ENCODE measurements at regions not wholly inside any gene's neighbourhood (a gene's known extent, or its start where the extent isn't known, plus 50 kb on each side); places are given as distances from the start of the nearest gene placed in this dataset.

DNA sequence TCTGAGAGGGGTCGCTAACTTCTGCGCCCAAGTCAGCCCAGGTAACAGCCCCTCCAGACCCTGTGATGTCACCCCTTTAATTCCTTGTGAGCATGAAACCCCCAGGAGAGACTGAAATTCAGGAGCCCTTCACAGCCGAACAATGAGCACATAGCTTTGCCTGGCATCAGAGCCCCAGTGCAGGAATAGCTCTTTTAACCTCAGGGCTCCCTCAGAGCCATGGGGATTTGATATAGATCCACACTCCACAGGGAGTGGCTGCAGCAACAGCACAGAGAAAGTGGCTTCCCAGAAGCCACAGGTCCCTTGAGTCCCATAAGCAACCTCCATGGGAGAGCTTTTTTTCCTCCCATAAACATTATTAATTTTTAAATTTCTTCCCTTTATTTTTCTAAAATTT is 150.0 kb upstream of the MARCKS start:
- Histone ChIP-seq H3K27ac (no peak overlapping the region), H3K27me3 (no peaks in the 10 kb centered on the region), H3K4me1 (ENCODE audit: insufficient read depth) (no peaks in the 10 kb centered on the region), H3K4me3 (no peak overlapping the region), H3K36me3 (no peaks in the 10 kb centered on the region), H3K9me3 (no peaks in the 10 kb centered on the region)
- intact Hi-C loops (cut with DNase I): no loop called here
- WGBS, 3 donors: 89 to 91% (median 90%) methylated on average over 3 of the region's 3 CpGs
- TF ChIP-seq EP300 (IDR thresholded peaks at IDR 0.05) (no peak), POLR2A (IDR thresholded peaks at IDR 0.05) (no peak)
- TF ChIP-seq, protein P1, sequence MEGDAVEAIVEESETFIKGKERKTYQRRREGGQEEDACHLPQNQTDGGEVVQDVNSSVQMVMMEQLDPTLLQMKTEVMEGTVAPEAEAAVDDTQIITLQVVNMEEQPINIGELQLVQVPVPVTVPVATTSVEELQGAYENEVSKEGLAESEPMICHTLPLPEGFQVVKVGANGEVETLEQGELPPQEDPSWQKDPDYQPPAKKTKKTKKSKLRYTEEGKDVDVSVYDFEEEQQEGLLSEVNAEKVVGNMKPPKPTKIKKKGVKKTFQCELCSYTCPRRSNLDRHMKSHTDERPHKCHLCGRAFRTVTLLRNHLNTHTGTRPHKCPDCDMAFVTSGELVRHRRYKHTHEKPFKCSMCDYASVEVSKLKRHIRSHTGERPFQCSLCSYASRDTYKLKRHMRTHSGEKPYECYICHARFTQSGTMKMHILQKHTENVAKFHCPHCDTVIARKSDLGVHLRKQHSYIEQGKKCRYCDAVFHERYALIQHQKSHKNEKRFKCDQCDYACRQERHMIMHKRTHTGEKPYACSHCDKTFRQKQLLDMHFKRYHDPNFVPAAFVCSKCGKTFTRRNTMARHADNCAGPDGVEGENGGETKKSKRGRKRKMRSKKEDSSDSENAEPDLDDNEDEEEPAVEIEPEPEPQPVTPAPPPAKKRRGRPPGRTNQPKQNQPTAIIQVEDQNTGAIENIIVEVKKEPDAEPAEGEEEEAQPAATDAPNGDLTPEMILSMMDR (IDR thresholded peaks at IDR 0.05): no peak
- no peak for DNase-seq

DNA sequence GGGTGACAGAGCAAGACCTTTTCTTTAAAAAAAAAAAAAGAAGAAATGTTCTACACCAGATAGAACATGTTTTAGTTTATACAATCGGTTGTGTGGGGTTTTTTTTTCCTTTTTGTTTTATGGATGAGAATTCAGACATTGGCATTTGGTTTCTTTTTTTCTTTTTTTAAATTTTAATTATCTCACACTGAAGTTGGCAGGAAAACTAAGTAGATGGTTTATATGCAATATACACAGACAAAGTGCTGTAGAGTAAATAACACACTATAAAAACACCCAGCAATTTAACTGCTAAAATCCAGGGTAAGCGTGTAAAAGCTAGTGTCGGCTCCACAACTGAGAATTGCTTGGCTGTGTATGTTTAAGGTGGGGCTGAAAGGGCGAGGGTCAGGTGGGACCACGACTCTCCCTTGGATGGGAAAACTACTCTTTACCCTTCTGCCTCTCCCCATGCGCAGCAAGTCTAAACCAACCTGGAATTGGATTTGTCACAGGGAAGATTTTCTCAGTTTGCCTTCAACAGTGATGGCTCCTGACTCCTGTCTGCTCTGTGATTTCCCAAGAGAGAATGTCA is 147.1 kb upstream of the MARCKS start:
- H3K27me3 ChIP-seq: no peaks in the 10 kb centered on the region
- H3K9me3 ChIP-seq: no peaks in the 10 kb centered on the region
- 73 to 76% (median 74%) methylated on average over 6 of the region's 6 CpGs for WGBS, 3 donors
- intact Hi-C loops (cut with DNase I): no loop called here
- H3K4me3 ChIP-seq: no peak overlapping the region
- TF ChIP-seq POLR2A (IDR thresholded peaks at IDR 0.05) (no peak), EP300 (IDR thresholded peaks at IDR 0.05) (no peak)
- TF ChIP-seq, protein P1 (IDR thresholded peaks at IDR 0.05): no peak
- H3K27ac ChIP-seq: no peak overlapping the region
- no peaks in the 10 kb centered on the region for H3K4me1 ChIP-seq (ENCODE audit: insufficient read depth)
- H3K36me3 ChIP-seq: no peaks in the 10 kb centered on the region
- DNase-seq: no peak

DNA sequence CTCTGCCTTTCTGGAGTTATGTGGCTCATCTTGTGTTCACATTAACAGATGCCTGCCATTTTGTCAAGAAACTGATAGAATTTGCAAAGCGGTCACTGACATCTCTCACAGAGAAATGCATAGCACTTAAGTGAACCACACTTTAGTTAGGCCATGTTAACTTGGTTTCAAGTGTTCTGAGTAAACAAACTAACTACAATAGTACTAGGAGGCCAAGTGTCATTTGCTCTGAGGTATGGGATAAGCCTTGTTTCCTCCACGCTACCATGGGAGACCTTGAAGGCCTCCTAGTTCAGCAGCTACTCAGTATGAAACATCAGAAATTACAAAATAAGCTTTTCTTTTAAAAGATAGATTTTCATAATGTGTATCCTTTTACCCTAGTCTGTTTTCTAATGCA is 143.5 kb upstream of the MARCKS start:
- H3K27me3 ChIP-seq: no peaks in the 10 kb centered on the region
- no peak for DNase-seq
- 93 to 96% (median 96%) methylated on average over 2 of the region's 2 CpGs for WGBS, 3 donors
- H3K36me3 ChIP-seq: no peaks in the 10 kb centered on the region
- no peak overlapping the region for H3K27ac ChIP-seq
- intact Hi-C loops (cut with DNase I): no loop called here
- H3K4me1 ChIP-seq (ENCODE audit: insufficient read depth): no peaks in the 10 kb centered on the region
- H3K9me3 ChIP-seq: no peaks in the 10 kb centered on the region
- TF ChIP-seq, protein P1 (IDR thresholded peaks at IDR 0.05): no peak
- no peak for TF ChIP-seq EP300 (IDR thresholded peaks at IDR 0.05)
- no peak for TF ChIP-seq POLR2A (IDR thresholded peaks at IDR 0.05)
- H3K4me3 ChIP-seq: no peak overlapping the region

DNA sequence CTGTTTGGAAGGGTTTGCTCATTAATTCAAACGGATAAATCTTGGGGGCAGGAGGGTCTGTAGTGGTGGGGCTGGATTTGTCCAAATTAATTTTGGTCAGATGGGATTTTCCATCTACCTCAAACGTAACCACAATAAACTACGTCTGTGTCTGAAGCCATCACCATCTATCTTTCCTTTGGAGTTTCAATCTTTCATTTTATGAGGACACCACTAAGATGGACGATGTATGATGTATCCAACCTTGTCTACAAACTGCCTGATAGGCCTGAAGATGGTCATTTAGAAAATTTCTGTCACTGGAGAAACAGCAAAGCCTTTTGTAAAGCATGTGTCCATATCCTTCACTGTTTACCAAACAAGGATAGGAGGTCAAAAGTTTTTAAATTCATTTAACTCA is 138.6 kb upstream of the MARCKS start:
- Histone ChIP-seq H3K27ac (no peak overlapping the region), H3K27me3 (no peaks in the 10 kb centered on the region), H3K4me1 (ENCODE audit: insufficient read depth) (peaks cover 2% of the 10 kb centered on the region), H3K4me3 (no peak overlapping the region), H3K9me3 (no peaks in the 10 kb centered on the region), H3K36me3 (no peaks in the 10 kb centered on the region)
- TF ChIP-seq EP300 (IDR thresholded peaks at IDR 0.05): no peak
- TF ChIP-seq, protein P1 (IDR thresholded peaks at IDR 0.05): no peak
- 78 to 82% (median 79%) methylated on average over 4 of the region's 4 CpGs for WGBS, 3 donors
- intact Hi-C loops (cut with DNase I): no loop called here
- no peak for DNase-seq

All from ovary (tissue), 7 donors.